ENCODE measurements at regions not wholly inside any gene's neighbourhood (a gene's known extent, or its start where the extent isn't known, plus 50 kb on each side); places are given as distances from the start of the nearest gene placed in this dataset.

- no peak for DNase-seq (ENCODE audit: low read depth)
Observed at GRCh38 chr3:30495172-30496065, 111.0 kb upstream of the TGFBR2 start.

- no peak for DNase-seq (ENCODE audit: low read depth)
Observed at GRCh38 chr3:30496066-30496966, 110.1 kb upstream of the TGFBR2 start.

GRCh38 chr3:30498587-30498967 lies 107.8 kb upstream of the TGFBR2 start:
- DNase-seq (ENCODE audit: low read depth) = no peak

GRCh38 chr3:30500666-30501399 lies 105.6 kb upstream of the TGFBR2 start:
- DNase-seq (ENCODE audit: low read depth) = no peak

GRCh38 chr3:30501526-30501925 lies 104.9 kb upstream of the TGFBR2 start:
- DNase-seq (ENCODE audit: low read depth) = no peak

GRCh38 chr3:30502051-30502741 lies 104.2 kb upstream of the TGFBR2 start:
- DNase-seq (ENCODE audit: low read depth) = no peak

GRCh38 chr3:30502742-30503073 lies 103.7 kb upstream of the TGFBR2 start:
- no peak for DNase-seq (ENCODE audit: low read depth)

GRCh38 chr3:30503446-30503845 lies 103.0 kb upstream of the TGFBR2 start:
- no peak for DNase-seq (ENCODE audit: low read depth)

GRCh38 chr3:30504939-30505338 lies 101.5 kb upstream of the TGFBR2 start:
- DNase-seq (ENCODE audit: low read depth) = no peak

GRCh38 chr3:30505866-30506520 lies 100.4 kb upstream of the TGFBR2 start:
- no peak for DNase-seq (ENCODE audit: low read depth)

- DNase-seq (ENCODE audit: low read depth) = no peak
Observed at GRCh38 chr3:30508339-30508738, 98.1 kb upstream of the TGFBR2 start.

- DNase-seq (ENCODE audit: low read depth) = no peak
Observed at GRCh38 chr3:30510596-30510995, 95.8 kb upstream of the TGFBR2 start.

- DNase-seq (ENCODE audit: low read depth) = no peak
Observed at GRCh38 chr3:30511524-30512251, 94.7 kb upstream of the TGFBR2 start.

GRCh38 chr3:30512576-30512975 lies 93.8 kb upstream of the TGFBR2 start:
- DNase-seq (ENCODE audit: low read depth) = no peak

- DNase-seq (ENCODE audit: low read depth) = no peak
Observed at GRCh38 chr3:30513374-30514152, 92.8 kb upstream of the TGFBR2 start.

GRCh38 chr3:30516238-30516637 lies 90.2 kb upstream of the TGFBR2 start:
- no peak for DNase-seq (ENCODE audit: low read depth)

- no peak for DNase-seq (ENCODE audit: low read depth)
Observed at GRCh38 chr3:30518181-30518864, 88.1 kb upstream of the TGFBR2 start.

- no peak for DNase-seq (ENCODE audit: low read depth)
Observed at GRCh38 chr3:30518872-30519271, 87.5 kb upstream of the TGFBR2 start.

GRCh38 chr3:30520699-30521098 lies 85.7 kb upstream of the TGFBR2 start:
- DNase-seq (ENCODE audit: low read depth) = no peak

All from activated T-helper 1 cell treated with Interleukin-2 at 50 U/mL for 16 hours (primary cell).